Dendritic cell treated with granulocyte-macrophage colony-stimulating factor and Interleukin-4, amounts not matched to agents 40 ng/mL and 50 ng/mL, for 4 days (primary cell): ENCODE measurements at regions not wholly inside any gene's neighbourhood (a gene's known extent, or its start where the extent isn't known, plus 50 kb on each side); places are given as distances from the start of the nearest gene placed in this dataset.

ENCODE experiments used
- H3K27ac Mint-ChIP-seq: one replicate; pipeline ENCODE4 v1.8.0; 2022; ENCODE audit warnings: mild to moderate bottlenecking, mixed read lengths
- H3K27me3 Mint-ChIP-seq: one replicate; pipeline ENCODE4 v1.8.0; 2022; ENCODE audit warnings: mild to moderate bottlenecking, mixed read lengths
- H3K36me3 Mint-ChIP-seq: one replicate; pipeline ENCODE4 v1.8.0; 2022; ENCODE audit warnings: low read depth, mixed read lengths
- H3K4me1 Mint-ChIP-seq: one replicate; pipeline ENCODE4 v1.8.0; 2022; ENCODE audit warnings: low read depth, mixed read lengths
- H3K4me3 Mint-ChIP-seq: one replicate; pipeline ENCODE4 v1.8.0; 2022; ENCODE audit warnings: mild to moderate bottlenecking, moderate library complexity, mixed read lengths
- H3K9me3 Mint-ChIP-seq: one replicate; pipeline ENCODE4 v1.8.0; 2022; ENCODE audit warnings: mixed read lengths
- intact Hi-C: fragments of 100-400 bp; cut with micrococcal nuclease; formaldehyde crosslinking; loops from one replicate; pipeline ENCODE4 v1.15.0; 2022

DNA sequence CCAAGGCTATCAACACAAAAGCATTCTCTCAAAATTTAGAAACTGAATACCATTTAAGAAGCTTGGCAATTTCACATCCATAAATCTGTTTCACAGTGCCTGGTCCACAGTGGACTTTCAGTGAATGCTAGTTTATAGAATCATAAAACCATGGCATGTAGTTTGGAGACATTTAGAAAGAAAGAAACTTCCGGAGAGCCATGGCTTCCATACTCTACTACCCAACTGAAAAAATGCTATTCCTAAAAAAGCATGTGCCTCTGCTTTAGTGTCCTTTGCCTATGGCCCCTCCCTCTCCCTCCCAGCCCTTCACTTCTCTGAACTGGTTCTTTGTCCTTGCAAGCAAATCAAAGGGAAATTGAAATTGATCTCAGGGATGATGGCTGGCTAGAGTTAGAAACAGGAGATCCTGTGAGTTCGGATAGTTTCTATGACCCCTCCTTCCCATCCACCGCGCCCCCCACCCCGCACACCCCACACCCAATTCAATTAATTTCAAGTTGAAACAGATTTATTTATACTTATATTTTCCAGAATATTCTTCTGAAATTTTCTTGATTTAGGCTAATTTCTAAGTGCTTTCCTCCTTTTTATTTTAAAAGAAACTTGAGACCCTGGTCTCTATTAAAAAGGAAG is 248.3 kb downstream of the TRIB2 start:
- intact Hi-C loops: no loop called here
- H3K4me3 Mint-ChIP-seq: no peak overlapping the region
- peaks cover 10% of the 10 kb centered on the region for H3K4me1 Mint-ChIP-seq
- peaks cover 3% of the 10 kb centered on the region for H3K9me3 Mint-ChIP-seq
- peaks cover 12% of the 10 kb centered on the region for H3K27me3 Mint-ChIP-seq
- H3K36me3 Mint-ChIP-seq: no peaks in the 10 kb centered on the region
- no peak overlapping the region for H3K27ac Mint-ChIP-seq

- H3K9me3 Mint-ChIP-seq: no peaks in the 10 kb centered on the region
- peaks cover 10% of the 10 kb centered on the region for H3K27me3 Mint-ChIP-seq
- intact Hi-C loops: no loop called here
- peaks cover 10% of the 10 kb centered on the region for H3K4me1 Mint-ChIP-seq
- H3K36me3 Mint-ChIP-seq: no peaks in the 10 kb centered on the region
- H3K27ac Mint-ChIP-seq: no peak overlapping the region
- no peak overlapping the region for H3K4me3 Mint-ChIP-seq
Observed at GRCh38 chr2:12965540-12966269, 249.0 kb downstream of the TRIB2 start.

DNA sequence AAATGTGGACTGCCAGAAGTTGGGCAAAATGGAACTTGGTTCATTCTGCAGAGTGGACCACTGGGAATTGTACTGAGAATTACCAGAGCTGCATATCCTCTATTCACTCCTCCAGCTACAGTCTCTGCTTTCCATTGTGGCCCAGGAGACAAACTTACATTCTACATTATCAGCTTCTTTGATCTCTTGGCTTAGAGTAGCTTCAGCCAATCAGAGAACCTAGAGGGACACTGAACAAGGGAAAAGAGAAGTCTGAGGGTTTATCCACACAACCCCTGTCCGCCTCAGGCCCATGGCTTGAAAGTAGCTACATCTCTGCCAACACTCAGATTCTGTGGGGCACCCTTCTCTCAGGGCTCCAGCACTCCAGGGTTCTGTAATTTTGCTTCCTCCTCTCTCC is 251.1 kb downstream of the TRIB2 start:
- H3K27ac Mint-ChIP-seq: no peak overlapping the region
- peaks cover 10% of the 10 kb centered on the region for H3K4me1 Mint-ChIP-seq
- intact Hi-C loops: no loop called here
- H3K36me3 Mint-ChIP-seq: no peaks in the 10 kb centered on the region
- no peak overlapping the region for H3K4me3 Mint-ChIP-seq
- H3K9me3 Mint-ChIP-seq: peaks cover 6% of the 10 kb centered on the region
- peaks cover 6% of the 10 kb centered on the region for H3K27me3 Mint-ChIP-seq

GRCh38 chr2:12968399-12968798 is 251.7 kb downstream of the TRIB2 start:
- Mint-ChIP-seq H3K36me3 (no peaks in the 10 kb centered on the region), H3K4me3 (no peak overlapping the region), H3K4me1 (peaks cover 10% of the 10 kb centered on the region), H3K9me3 (peaks cover 6% of the 10 kb centered on the region), H3K27ac (no peak overlapping the region), H3K27me3 (peaks cover 6% of the 10 kb centered on the region)
- intact Hi-C loops: no loop called here

GRCh38 chr2:12970861-12971260 is 254.1 kb downstream of the TRIB2 start:
- peaks cover 6% of the 10 kb centered on the region for H3K9me3 Mint-ChIP-seq
- H3K4me1 Mint-ChIP-seq: peaks cover 5% of the 10 kb centered on the region
- H3K36me3 Mint-ChIP-seq: no peaks in the 10 kb centered on the region
- intact Hi-C loops: no loop called here
- H3K4me3 Mint-ChIP-seq: no peak overlapping the region
- peaks cover 8% of the 10 kb centered on the region for H3K27me3 Mint-ChIP-seq
- H3K27ac Mint-ChIP-seq: no peak overlapping the region

GRCh38 chr2:12971581-12972365 is 255.0 kb downstream of the TRIB2 start:
- H3K4me3 Mint-ChIP-seq: no peak overlapping the region
- no peaks in the 10 kb centered on the region for H3K36me3 Mint-ChIP-seq
- intact Hi-C loops: no loop called here
- H3K4me1 Mint-ChIP-seq: peaks cover 5% of the 10 kb centered on the region
- H3K9me3 Mint-ChIP-seq: peaks cover 6% of the 10 kb centered on the region
- peaks cover 8% of the 10 kb centered on the region for H3K27me3 Mint-ChIP-seq
- no peak overlapping the region for H3K27ac Mint-ChIP-seq

DNA sequence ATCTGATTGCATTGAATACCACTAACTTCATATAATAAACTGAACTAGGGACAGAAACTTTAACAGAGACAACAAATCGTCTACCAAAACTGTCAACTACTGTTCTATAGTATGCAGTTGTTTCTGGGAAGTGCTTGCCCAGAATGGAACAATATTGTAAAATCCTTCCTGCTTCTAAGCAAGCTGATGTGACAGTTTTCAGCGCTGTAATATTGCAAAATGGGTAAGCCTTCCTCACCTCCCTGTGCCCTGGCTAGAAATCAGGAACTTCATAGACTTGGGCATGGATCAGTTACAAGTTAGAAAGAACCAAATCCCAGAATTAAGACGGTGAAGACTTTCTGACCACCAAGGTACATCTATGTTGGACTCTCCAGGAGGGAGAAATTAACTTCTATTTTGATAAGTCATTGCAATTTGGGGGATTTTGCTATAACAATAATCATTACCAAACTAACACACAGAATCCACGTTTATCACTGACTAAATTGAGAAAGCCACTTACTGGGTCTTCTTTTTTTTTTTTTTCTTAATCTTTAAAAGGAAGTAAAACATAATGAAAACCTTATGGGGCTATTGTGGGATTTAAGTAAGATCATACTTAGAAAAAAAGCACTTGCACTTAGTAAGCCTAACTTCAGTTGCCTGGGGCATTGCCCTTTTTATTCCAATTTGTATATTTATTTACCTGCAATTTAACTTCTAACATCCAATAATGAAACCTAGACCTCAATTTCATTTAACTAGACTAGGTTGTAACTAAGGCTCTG is 261.5 kb downstream of the TRIB2 start:
- intact Hi-C loops: no loop called here
- Mint-ChIP-seq H3K36me3 (no peaks in the 10 kb centered on the region), H3K27ac (no peak overlapping the region), H3K9me3 (no peaks in the 10 kb centered on the region), H3K27me3 (peaks cover 2% of the 10 kb centered on the region), H3K4me1 (no peaks in the 10 kb centered on the region), H3K4me3 (no peak overlapping the region)

DNA sequence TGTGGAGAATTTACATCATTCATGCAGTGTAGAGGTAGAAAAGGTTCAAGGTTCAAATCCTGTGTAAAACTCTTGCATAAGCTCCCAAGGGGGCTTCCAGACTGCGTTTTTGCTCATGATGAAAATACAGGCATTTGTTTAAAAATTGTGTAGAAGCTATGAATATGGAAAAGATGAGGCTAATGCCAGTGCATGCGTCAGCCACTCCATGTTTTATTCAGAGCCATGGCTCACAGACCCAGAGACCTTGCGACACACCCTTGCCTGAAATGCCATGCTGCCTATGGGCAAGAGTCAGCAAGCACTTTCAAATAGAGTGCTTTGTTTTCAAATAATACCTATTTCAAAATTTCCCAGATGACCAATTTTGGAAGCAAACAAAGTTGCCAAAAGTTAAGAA is 262.3 kb downstream of the TRIB2 start:
- Mint-ChIP-seq H3K9me3 (no peaks in the 10 kb centered on the region), H3K27me3 (peaks cover 2% of the 10 kb centered on the region), H3K27ac (no peak overlapping the region), H3K4me1 (no peaks in the 10 kb centered on the region), H3K4me3 (no peak overlapping the region), H3K36me3 (no peaks in the 10 kb centered on the region)
- intact Hi-C loops: no loop called here

DNA sequence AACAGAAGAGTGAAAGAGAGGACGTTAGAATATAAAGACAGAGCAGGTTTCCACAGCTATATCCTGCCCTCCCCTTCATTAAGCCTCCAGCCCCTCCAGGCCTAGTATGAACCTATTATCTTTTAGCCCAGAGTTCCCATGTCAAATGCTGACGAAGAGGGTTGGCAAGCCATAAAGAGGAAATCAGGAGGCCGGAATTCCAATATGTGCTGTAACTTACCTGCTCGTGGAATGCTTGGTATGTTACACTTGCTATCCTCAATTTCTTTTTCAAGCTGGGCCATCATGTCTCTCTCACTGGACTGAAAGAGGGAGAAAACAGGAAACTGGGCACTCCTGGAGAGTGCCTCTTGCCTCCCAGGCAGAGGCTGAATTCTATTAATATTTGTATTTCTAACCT is 264.1 kb downstream of the TRIB2 start:
- Mint-ChIP-seq H3K36me3 (no peaks in the 10 kb centered on the region), H3K27me3 (peaks cover under 1% of the 10 kb centered on the region), H3K4me3 (no peak overlapping the region), H3K4me1 (no peaks in the 10 kb centered on the region), H3K9me3 (no peaks in the 10 kb centered on the region), H3K27ac (peak overlapping the region; percentile 37)
- intact Hi-C loops: no loop called here

DNA sequence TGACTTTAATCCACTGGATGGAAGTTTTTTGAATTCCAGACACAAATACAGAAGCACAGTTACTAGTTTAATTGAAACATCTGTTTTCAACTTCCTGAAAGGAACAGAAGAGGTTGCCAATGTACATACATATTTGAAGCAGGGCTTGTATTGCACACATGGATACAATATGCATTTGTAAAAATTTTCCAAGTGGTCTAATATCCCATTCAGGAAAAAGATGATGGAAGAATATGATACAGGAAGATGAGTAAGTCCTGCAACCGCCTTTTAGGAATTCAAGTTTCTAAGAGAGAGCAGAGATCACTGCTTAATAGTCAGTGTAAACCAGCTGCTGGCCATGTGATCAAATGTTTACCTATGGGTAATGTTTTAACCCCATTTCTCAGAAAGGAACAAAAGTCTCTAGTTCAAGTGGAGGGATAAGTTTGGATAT is 265.4 kb downstream of the TRIB2 start:
- no peak overlapping the region for H3K27ac Mint-ChIP-seq
- no peaks in the 10 kb centered on the region for H3K36me3 Mint-ChIP-seq

DNA sequence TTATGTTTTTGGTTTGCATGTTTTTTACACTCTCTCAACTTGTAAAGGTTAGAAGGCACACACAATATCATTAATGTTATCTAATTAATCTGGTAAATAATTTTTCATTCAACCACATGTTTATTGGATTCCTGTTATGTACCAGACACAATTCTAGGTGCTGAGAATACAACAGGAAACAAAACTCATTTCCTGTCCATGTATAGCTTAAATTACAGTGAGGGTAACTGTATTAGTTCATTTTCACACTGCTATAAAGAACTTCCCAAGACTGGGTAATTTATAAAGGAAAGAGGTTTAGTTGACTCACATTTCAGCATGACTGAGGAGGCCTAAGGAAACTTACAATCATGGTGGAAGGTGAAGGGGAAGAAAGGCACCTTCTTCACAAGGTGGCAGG is 270.5 kb downstream of the TRIB2 start:
- Mint-ChIP-seq H3K27ac (no peak overlapping the region), H3K4me1 (peaks cover 3% of the 10 kb centered on the region), H3K27me3 (peaks cover 2% of the 10 kb centered on the region), H3K36me3 (no peaks in the 10 kb centered on the region), H3K4me3 (no peak overlapping the region), H3K9me3 (no peaks in the 10 kb centered on the region)
- intact Hi-C loops: no loop called here

More for the DNA sequence above, 265.4 kb downstream of the TRIB2 start:
- Mint-ChIP-seq H3K4me3 (no peak overlapping the region), H3K4me1 (no peaks in the 10 kb centered on the region), H3K27me3 (no peaks in the 10 kb centered on the region), H3K9me3 (no peaks in the 10 kb centered on the region)
- intact Hi-C loops: no loop called here

GRCh38 chr2:12988279-12988678 is 271.5 kb downstream of the TRIB2 start:
- H3K4me1 Mint-ChIP-seq: peaks cover 5% of the 10 kb centered on the region
- H3K9me3 Mint-ChIP-seq: no peaks in the 10 kb centered on the region
- no peak overlapping the region for H3K4me3 Mint-ChIP-seq
- intact Hi-C loops: no loop called here
- no peaks in the 10 kb centered on the region for H3K36me3 Mint-ChIP-seq
- no peak overlapping the region for H3K27ac Mint-ChIP-seq
- H3K27me3 Mint-ChIP-seq: peaks cover 2% of the 10 kb centered on the region

- Mint-ChIP-seq H3K9me3 (no peaks in the 10 kb centered on the region), H3K4me3 (no peak overlapping the region), H3K4me1 (peaks cover 5% of the 10 kb centered on the region), H3K27ac (no peak overlapping the region), H3K27me3 (peaks cover 2% of the 10 kb centered on the region), H3K36me3 (no peaks in the 10 kb centered on the region)
- intact Hi-C loops: loop anchor here (10.0 kb wide), 1 partner anchor 796 kb away; no protein-coding TSS in a partner anchor
Observed at GRCh38 chr2:12990523-12990922, 273.8 kb downstream of the TRIB2 start.
